Bronchial epithelial cell (primary cell): ENCODE measurements at regions not wholly inside any gene's neighbourhood (a gene's known extent, or its start where the extent isn't known, plus 50 kb on each side); places are given as distances from the start of the nearest gene placed in this dataset.

Experiments used
- DNase-seq: peaks from one replicate; pipeline ENCODE4 v3.0.0-alpha.2; 2010; ENCODE audit warnings: low read depth
- FAIRE-seq: peaks from 2 replicates; lab custom pipeline; 2011; peaks lifted over from hg19 to GRCh38; lab: Jason Lieb, UNC
- H3K27me3 ChIP-seq: 2 replicates; pipeline ENCODE4 v1.5.1; 2011; ENCODE audit warnings: low read length; ENCODE audit not compliant: control insufficient read depth, insufficient read depth
- H3K36me3 ChIP-seq: 2 replicates; pipeline ENCODE4 v1.5.1; 2011; ENCODE audit warnings: low read length; ENCODE audit not compliant: control insufficient read depth, insufficient read depth
- H3K4me3 ChIP-seq: 2 replicates; pipeline ENCODE4 v1.5.1; 2011; ENCODE audit warnings: mild to moderate bottlenecking, low read depth, low read length, control low read depth
- TF ChIP-seq, protein P1 (sequence below): IDR thresholded peaks from 2 replicates; pipeline ENCODE4 v1.5.1; 2011; ENCODE audit warnings: mild to moderate bottlenecking, moderate library complexity, low read length, control low read depth, inconsistent platforms; ENCODE audit not compliant: insufficient read depth, severe bottlenecking

DNA sequence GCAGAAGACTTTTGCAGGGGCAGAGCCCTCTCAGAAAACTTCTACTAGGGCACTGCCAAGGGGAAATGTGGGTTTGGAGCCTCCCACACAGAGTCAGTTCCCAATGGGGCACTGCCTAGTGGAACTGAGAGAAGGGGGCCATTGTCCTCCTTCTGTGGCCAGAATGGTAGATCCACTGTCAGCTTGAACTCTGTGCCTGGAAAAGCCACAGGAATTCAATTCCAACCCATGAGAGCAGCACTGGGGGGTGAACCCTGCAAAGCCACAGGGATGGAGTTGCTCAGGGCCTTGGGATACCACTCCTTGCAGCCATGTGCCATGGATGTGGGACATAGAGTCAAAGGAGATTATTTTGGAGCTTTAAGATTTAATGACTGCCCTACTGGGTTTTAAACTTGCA lies 262.2 kb upstream of the SEMA3C start:
- no peak for FAIRE-seq
- TF ChIP-seq, protein P1, sequence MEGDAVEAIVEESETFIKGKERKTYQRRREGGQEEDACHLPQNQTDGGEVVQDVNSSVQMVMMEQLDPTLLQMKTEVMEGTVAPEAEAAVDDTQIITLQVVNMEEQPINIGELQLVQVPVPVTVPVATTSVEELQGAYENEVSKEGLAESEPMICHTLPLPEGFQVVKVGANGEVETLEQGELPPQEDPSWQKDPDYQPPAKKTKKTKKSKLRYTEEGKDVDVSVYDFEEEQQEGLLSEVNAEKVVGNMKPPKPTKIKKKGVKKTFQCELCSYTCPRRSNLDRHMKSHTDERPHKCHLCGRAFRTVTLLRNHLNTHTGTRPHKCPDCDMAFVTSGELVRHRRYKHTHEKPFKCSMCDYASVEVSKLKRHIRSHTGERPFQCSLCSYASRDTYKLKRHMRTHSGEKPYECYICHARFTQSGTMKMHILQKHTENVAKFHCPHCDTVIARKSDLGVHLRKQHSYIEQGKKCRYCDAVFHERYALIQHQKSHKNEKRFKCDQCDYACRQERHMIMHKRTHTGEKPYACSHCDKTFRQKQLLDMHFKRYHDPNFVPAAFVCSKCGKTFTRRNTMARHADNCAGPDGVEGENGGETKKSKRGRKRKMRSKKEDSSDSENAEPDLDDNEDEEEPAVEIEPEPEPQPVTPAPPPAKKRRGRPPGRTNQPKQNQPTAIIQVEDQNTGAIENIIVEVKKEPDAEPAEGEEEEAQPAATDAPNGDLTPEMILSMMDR = no peak
- H3K27me3 ChIP-seq = no peaks in the 10 kb centered on the region
- no peak for DNase-seq
- no peak overlapping the region for H3K4me3 ChIP-seq
- H3K36me3 ChIP-seq = no peaks in the 10 kb centered on the region

DNA sequence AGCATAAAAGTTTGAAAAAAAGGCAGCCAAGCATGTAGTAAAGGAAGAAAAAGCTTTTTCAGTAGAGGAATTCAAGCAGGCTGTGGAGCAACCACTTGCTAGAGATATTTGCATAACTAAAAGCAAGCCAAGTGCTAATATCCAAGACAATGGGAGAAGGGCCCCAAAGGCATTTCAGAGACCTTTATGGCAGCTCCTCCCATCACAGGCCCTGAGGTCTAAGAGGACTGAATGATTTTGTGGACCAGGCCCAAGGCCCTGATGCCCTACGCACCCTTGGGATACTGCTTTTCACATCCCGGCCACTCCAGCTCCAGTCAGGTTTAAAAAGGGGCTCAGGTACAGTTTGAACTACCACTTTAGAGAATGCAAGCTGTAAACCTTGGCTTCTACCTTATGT lies 261.7 kb upstream of the SEMA3C start:
- FAIRE-seq = no peak
- no peak overlapping the region for H3K4me3 ChIP-seq
- TF ChIP-seq, protein P1 = no peak
- no peaks in the 10 kb centered on the region for H3K36me3 ChIP-seq
- no peaks in the 10 kb centered on the region for H3K27me3 ChIP-seq
- no peak for DNase-seq

DNA sequence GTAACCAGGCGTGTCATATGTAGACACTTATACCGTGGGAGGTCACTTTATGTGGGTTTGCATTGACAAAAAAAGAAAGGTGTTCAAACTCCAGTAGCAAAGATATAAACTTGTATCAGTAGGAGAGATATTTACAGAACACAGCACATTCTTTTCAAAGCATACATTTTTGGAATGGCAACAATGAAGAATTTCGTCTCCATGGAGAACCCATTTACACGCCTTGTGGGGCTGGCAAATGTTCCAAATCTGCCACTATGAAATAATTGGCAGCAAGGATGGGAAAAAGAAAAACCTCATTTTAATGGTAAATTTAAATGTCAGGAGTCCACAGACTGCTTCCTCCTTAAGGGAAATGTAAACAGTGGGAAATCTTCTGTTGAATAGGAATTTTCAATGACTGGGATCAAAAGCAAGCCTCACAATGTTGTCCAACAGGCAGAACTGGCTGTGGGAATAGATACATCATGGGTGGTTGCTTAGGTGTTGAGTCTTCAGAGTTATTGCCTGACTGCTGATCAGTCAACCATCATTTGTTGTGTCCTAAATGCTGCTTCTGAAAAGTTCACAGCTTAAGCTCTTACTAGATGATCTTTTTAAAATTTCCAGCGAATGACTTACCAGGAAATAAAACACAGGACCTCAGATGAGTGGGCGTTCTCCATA lies 256.6 kb upstream of the SEMA3C start:
- TF ChIP-seq, protein P1 = no peak
- DNase-seq (peak; percentile 56), FAIRE-seq (peak; percentile 75)
- no peaks in the 10 kb centered on the region for H3K36me3 ChIP-seq
- H3K27me3 ChIP-seq = no peaks in the 10 kb centered on the region
- H3K4me3 ChIP-seq = no peak overlapping the region

DNA sequence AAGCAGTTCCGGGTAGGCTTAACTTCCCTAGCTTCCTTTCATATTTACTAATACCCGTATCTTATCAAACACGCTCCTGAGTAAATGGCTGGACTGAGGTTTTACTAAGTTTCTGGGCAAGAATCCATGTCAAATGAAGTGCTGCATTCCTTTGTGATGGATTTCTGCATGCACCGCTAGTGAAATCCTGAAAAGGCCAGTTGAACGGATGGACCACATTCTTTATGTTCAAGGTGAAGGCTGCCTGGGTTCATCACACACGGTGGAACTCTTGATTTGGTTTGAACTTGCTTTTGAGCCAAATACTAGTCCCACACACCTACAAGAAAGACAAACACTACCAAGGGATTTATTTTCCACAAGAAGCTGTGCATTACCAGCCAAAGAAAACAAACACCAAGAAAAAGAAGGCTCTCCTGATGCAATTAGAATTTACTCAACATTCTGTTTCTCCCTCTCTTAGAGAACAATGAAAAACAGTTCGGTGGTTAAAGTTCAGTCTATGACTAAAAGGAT lies 255.0 kb upstream of the SEMA3C start:
- Histone ChIP-seq H3K27me3 (no peaks in the 10 kb centered on the region), H3K36me3 (no peaks in the 10 kb centered on the region), H3K4me3 (no peak overlapping the region)
- TF ChIP-seq, protein P1 = no peak
- DNase-seq = peak; percentile 57
- FAIRE-seq = no peak

DNA sequence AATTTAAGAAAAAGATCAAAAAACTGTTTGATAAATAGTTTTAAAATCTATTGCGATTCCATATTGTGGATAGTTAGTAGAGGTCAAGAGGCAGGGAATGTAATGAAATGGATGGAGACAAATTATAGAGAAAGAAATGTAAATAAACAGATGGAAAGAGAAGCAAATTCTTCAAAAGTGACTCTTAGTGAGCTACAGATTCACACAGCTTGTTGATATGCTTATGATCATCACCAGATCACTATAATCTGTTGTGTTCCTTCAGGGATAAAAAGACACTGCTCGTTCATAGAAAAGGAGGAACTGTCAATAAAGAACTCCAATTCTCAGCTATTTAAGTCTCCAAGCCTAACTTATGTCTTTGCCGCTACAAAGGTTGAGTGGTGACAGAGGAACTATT lies 251.4 kb upstream of the SEMA3C start:
- DNase-seq = no peak
- H3K4me3 ChIP-seq = no peak overlapping the region
- no peak for FAIRE-seq

More for the DNA sequence above, 251.4 kb upstream of the SEMA3C start:
- TF ChIP-seq, protein P1 = no peak
- no peaks in the 10 kb centered on the region for H3K36me3 ChIP-seq
- no peaks in the 10 kb centered on the region for H3K27me3 ChIP-seq
